CD4-positive, CD25-positive, alpha-beta regulatory T cell (primary cell): ENCODE measurements at regions not wholly inside any gene's neighbourhood (a gene's known extent, or its start where the extent isn't known, plus 50 kb on each side); places are given as distances from the start of the nearest gene placed in this dataset.
"Not testable (repeated sequence)": the region's sequence is repeated elsewhere in the genome, so short reads cannot be mapped to it uniquely, and the experiment has no call there.

Source experiments
- ATAC-seq, 2 donors: fragments of 150-1000 bp; cut with Tn5 transposase; one replicate each; pipeline ENCODE4 v1.10.0; 2021; ENCODE audit warnings: low read depth in 2 of 2, moderate number of reproducible peaks in 2 of 2, moderate library complexity in 1 of 2
- DNase-seq, 3 donors: peaks; one replicate each; pipeline versions ENCODE4 v3.0.0 to v3.0.0-alpha.2; 2012 to 2022; ENCODE audit warnings: mixed read lengths in 1 of 3
- H3K27ac ChIP-seq: one replicate; pipeline ENCODE4 v1.7.0; 2013; ENCODE audit warnings: mild to moderate bottlenecking, low read length; ENCODE audit not compliant: insufficient read depth, poor library complexity, severe bottlenecking
- H3K27me3 ChIP-seq: one replicate; pipeline ENCODE4 v1.7.0; 2013; ENCODE audit warnings: low read length; ENCODE audit not compliant: control insufficient read depth, insufficient read depth
- H3K36me3 ChIP-seq: one replicate; pipeline ENCODE4 v1.7.0; 2013; ENCODE audit warnings: mild to moderate bottlenecking, low read length, moderate library complexity; ENCODE audit not compliant: control insufficient read depth, insufficient read depth
- H3K4me1 ChIP-seq: 2 replicates; pipeline ENCODE4 v1.7.0; 2013; ENCODE audit warnings: mild to moderate bottlenecking, low read length; ENCODE audit not compliant: insufficient read depth, control insufficient read depth, poor library complexity, severe bottlenecking
- H3K4me3 ChIP-seq: one replicate; pipeline ENCODE4 v1.7.0; 2013; ENCODE audit warnings: low read depth, mild to moderate bottlenecking, low read length, moderate library complexity
- H3K9me3 ChIP-seq, 2 experiments: 1 replicate in 1 of 2; 2 replicates in 1 of 2; pipeline ENCODE4 v1.7.0; 2013; ENCODE audit warnings: low read length in 2 of 2, mild to moderate bottlenecking in 1 of 2, moderate library complexity in 1 of 2; ENCODE audit not compliant: control insufficient read depth in 2 of 2
- H3K27ac Mint-ChIP-seq, 3 donors: one replicate each; pipeline ENCODE4 v1.8.0; 2020 to 2022; ENCODE audit warnings: mild to moderate bottlenecking in 3 of 3, mixed read lengths in 3 of 3, moderate library complexity in 2 of 3
- H3K27me3 Mint-ChIP-seq: one replicate; pipeline ENCODE4 v1.8.0; 2022; ENCODE audit warnings: mild to moderate bottlenecking, mixed read lengths
- H3K36me3 Mint-ChIP-seq: one replicate; pipeline ENCODE4 v1.8.0; 2020; ENCODE audit warnings: mixed read lengths
- H3K4me1 Mint-ChIP-seq, 4 donors: one replicate each; pipeline ENCODE4 v1.8.0; 2020 to 2022; ENCODE audit warnings: mixed read lengths in 4 of 4, mild to moderate bottlenecking in 1 of 4
- H3K4me3 Mint-ChIP-seq, 4 donors: one replicate each; pipeline ENCODE4 v1.8.0; 2020 to 2022; ENCODE audit warnings: mild to moderate bottlenecking in 4 of 4, mixed read lengths in 4 of 4, moderate library complexity in 3 of 4
- H3K9me3 Mint-ChIP-seq, 7 donors: one replicate each; pipeline ENCODE4 v1.8.0; 2020 to 2022; ENCODE audit warnings: mixed read lengths in 7 of 7, mild to moderate bottlenecking in 3 of 7, moderate library complexity in 2 of 7

DNA sequence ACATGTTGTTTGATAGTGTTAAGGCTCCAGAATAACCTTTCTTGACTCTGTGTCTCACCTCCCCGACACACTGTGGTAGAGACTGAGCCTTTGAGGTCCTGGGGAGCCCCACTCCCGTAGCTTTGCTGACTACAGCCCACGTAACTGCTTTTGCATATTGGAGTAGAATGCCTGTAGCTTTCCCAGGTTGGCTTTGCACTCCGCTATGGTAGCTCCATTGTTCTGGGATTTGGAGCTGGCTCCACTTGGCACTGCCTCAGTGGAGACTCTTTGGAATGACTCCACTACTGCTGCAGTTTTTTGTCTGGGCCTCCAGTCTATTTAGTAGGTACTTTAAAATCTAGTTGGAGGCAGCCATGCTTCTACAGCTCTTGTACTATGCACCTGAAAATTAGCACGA is 56.2 kb upstream of the ANXA1 start:
- Histone ChIP-seq H3K27me3 (peaks cover 3% of the 10 kb centered on the region), H3K4me1 (no peaks in the 10 kb centered on the region), H3K27ac (no peak overlapping the region), H3K9me3 (no peaks in the 10 kb centered on the region), H3K36me3 (no peaks in the 10 kb centered on the region), H3K4me3 (no peak overlapping the region)
- Mint-ChIP-seq H3K9me3 (no peaks in the 10 kb centered on the region), H3K4me1 (peaks cover 0 to 3% (median 0%) of the 10 kb centered on the region in 4 donors), H3K27me3 (peaks cover 10% of the 10 kb centered on the region), H3K36me3 (no peaks in the 10 kb centered on the region), H3K4me3 (no peak overlapping the region), H3K27ac (no peak overlapping the region)
- DNase-seq (no peak), ATAC-seq (no peak)

DNA sequence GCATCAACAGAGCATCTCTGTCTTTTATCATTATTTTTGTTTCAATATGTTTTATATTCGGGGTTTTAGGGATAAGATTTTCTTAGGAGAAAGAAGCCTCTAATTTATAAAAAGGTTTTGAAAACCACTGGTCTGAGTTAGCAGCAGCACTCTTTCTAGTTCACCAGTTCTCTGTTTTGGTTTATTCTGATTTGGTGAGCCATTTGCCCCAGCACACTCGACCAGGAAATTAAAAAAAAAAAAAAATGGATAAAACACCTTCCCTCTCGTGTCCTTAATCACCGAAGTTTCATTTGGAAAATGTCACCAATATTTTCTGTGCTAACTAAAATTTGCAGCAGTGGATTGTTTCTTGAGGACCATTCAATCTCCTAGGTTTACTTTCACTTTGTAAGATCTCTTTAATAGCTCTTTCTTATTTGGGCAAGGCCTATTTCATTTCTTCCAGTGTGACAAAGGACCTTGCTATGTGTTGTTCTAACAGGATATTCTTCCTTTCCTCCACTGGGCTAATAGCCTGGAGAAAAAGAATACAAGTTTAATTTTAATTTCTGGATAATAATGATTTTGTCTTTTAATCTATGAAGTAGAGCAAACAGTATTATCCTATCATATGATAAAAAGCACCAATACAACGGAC is 57.8 kb upstream of the ANXA1 start:
- no peak for DNase-seq
- Mint-ChIP-seq H3K9me3 (no peaks in the 10 kb centered on the region), H3K36me3 (no peaks in the 10 kb centered on the region), H3K4me3 (peak overlapping the region in 1 of 4 donors; percentile 47), H3K4me1 (peaks cover 0 to 3% (median 0%) of the 10 kb centered on the region in 4 donors), H3K27ac (no peak overlapping the region), H3K27me3 (peaks cover 6% of the 10 kb centered on the region)
- H3K27me3 ChIP-seq: peaks cover 3% of the 10 kb centered on the region
- H3K27ac ChIP-seq: no peak overlapping the region
- H3K4me3 ChIP-seq: no peak overlapping the region
- H3K36me3 ChIP-seq: no peaks in the 10 kb centered on the region
- H3K4me1 ChIP-seq: no peaks in the 10 kb centered on the region
- no peak for ATAC-seq
- no peaks in the 10 kb centered on the region for H3K9me3 ChIP-seq

DNA sequence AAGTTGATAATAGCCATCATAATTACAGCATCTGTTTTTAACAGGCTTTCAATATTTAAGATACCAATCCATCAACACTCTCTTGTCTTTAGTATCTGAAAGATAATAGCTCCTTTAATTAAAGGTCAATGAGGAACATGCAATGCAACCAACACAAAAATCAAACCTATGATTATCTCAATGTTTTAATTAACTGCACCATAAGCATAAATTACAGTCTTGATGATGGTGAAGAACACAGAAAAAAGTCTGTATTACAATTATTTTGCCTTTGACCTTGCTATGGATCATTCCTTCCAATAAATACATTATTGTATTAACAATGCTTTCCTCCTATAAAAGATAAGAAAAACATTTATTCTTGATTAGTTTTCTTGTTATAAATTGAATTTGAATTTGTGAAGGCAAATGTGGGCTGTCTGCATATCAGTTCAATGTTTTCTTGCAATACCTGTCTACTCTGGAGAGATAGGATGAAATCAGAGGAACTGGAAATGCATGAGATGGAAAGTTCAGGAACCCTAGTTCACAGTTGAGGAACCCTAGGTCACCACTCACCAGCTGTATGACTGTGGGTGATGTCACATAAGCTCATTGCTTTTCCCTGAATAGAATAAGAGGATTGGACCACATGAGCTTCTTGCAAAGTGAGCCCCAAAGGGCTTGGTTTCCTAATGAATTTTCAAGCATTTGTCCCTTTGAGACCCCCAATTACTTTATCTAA is 58.5 kb upstream of the ANXA1 start:
- DNase-seq (no peak), ATAC-seq (no peak)
- Mint-ChIP-seq H3K4me1 (peaks cover 0 to 3% (median 0%) of the 10 kb centered on the region in 4 donors), H3K27me3 (peaks cover 6% of the 10 kb centered on the region), H3K9me3 (no peaks in the 10 kb centered on the region), H3K4me3 (no peak overlapping the region), H3K27ac (no peak overlapping the region), H3K36me3 (no peaks in the 10 kb centered on the region)
- no peak overlapping the region for H3K4me3 ChIP-seq
- H3K27me3 ChIP-seq: peaks cover 3% of the 10 kb centered on the region
- no peaks in the 10 kb centered on the region for H3K4me1 ChIP-seq
- no peak overlapping the region for H3K27ac ChIP-seq
- no peaks in the 10 kb centered on the region for H3K36me3 ChIP-seq
- no peaks in the 10 kb centered on the region for H3K9me3 ChIP-seq

DNA sequence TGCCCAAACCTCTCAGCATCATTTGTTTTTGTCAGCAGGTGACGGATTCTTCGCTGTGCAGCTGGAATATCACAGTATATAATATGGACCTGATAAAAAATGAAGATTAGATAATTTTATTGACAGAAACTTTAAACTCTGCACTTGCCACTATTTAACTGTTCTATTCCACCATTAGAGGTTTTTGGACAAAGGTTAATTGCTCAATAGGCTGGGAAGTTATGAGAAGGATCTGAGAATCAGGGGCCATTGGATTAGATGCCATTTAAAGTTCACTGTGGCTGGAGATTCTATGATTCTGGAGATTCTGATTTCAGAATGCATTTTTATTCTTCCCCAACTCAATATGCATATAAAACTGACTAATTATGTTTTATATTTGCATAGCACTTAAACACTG is 59.8 kb upstream of the ANXA1 start:
- H3K9me3 Mint-ChIP-seq: no peaks in the 10 kb centered on the region
- ATAC-seq (no peak), DNase-seq (no peak)
- no peak overlapping the region for H3K4me3 Mint-ChIP-seq
- peaks cover 0 to 3% (median 0%) of the 10 kb centered on the region in 4 donors for H3K4me1 Mint-ChIP-seq
- no peaks in the 10 kb centered on the region for H3K4me1 ChIP-seq
- peaks cover 3% of the 10 kb centered on the region for H3K27me3 ChIP-seq
- no peaks in the 10 kb centered on the region for H3K36me3 ChIP-seq
- H3K27me3 Mint-ChIP-seq: peaks cover 6% of the 10 kb centered on the region
- no peaks in the 10 kb centered on the region for H3K36me3 Mint-ChIP-seq
- no peak overlapping the region for H3K4me3 ChIP-seq
- H3K27ac ChIP-seq: no peak overlapping the region
- no peak overlapping the region for H3K27ac Mint-ChIP-seq
- no peaks in the 10 kb centered on the region for H3K9me3 ChIP-seq

DNA sequence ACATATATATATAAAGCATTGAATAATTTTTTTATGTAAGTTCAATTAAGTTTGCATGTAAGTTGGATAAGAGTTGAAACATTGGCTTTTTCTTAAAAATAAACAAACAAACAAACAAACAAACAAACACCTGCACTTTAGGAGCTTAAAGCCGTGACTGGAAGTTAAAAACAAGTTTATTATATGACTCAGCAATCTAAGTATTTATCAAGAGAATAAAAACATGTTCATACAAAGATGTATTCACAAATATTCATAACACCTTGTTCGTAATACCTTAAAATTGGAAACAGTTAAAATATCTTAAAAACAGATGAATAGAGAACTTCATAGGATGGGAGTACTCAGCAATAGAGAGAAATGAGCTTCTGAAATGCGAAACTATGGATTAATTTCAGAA is 61.5 kb upstream of the ANXA1 start:
- no peak overlapping the region for H3K27ac ChIP-seq
- no peaks in the 10 kb centered on the region for H3K4me1 ChIP-seq
- H3K4me3 Mint-ChIP-seq: no peak overlapping the region
- H3K27ac Mint-ChIP-seq: peak overlapping the region in 1 of 3 donors; percentile 71
- no peak for ATAC-seq
- peaks cover 4% of the 10 kb centered on the region for H3K27me3 ChIP-seq
- peaks cover 0 to 3% (median 0%) of the 10 kb centered on the region in 4 donors for H3K4me1 Mint-ChIP-seq
- H3K9me3 ChIP-seq: no peaks in the 10 kb centered on the region
- H3K36me3 Mint-ChIP-seq: no peaks in the 10 kb centered on the region
- no peak for DNase-seq
- no peak overlapping the region for H3K4me3 ChIP-seq
- H3K36me3 ChIP-seq: no peaks in the 10 kb centered on the region
- peaks cover 4% of the 10 kb centered on the region for H3K27me3 Mint-ChIP-seq
- H3K9me3 Mint-ChIP-seq: no peaks in the 10 kb centered on the region

DNA sequence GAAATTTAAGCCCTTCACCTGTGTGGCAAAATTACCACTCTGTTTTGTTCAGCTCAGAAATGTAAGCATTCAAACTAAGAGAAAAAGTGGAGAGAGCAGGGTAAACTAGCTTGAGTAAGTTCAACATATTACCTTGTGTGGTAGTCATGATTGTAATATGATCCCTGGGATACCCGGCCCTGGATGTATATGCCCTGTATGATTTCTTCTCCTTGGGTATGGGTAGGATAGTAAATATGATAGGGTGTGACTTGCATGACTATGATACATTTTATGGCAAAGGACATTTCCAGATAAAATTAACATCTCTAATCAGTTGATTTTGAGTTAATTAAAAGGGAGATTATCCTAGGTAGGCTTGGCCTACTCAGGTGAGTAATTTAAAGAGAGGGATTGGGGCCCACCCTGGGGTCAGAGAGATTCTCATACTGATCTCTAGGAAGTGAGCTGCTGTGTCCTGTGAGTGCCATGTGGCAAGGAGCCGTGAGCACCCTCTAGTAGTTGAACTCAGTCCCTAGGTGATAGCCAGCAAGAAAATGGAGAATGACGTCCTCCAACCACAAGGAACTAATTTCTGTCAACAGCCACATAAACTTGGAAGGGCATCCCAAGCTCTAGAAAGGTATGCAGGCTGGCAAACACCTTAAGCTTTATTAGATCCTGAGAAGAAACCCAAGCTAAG is 62.2 kb upstream of the ANXA1 start:
- Histone ChIP-seq H3K27ac (no peak overlapping the region), H3K36me3 (no peaks in the 10 kb centered on the region), H3K9me3 (no peaks in the 10 kb centered on the region), H3K4me1 (no peaks in the 10 kb centered on the region), H3K4me3 (no peak overlapping the region), H3K27me3 (peaks cover 4% of the 10 kb centered on the region)
- ATAC-seq: no peak
- Mint-ChIP-seq H3K9me3 (no peaks in the 10 kb centered on the region), H3K4me1 (peaks cover 0 to 3% (median 0%) of the 10 kb centered on the region in 4 donors), H3K36me3 (no peaks in the 10 kb centered on the region), H3K27ac (no peak overlapping the region), H3K27me3 (peaks cover 5% of the 10 kb centered on the region), H3K4me3 (no peak overlapping the region)
- DNase-seq: no peak

DNA sequence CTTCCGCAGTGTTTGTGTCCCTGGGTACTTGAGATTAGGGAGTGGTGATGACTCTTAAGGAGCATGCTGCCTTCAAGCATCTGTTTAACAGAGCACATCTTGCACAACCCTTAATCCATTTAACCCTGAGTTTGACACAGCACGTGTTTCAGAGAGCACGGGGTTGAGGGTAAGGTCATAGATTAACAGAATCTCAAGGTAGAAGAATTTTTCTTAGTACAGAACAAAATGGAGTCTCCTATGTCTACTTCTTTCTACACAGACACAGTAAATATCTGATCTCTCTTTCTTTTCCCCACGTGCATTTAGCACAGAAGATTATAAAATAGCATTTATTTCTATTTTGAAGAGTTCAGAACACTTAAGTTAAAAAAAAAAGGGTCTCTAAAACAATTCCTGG is 63.8 kb upstream of the ANXA1 start:
- not testable (repeated sequence) for H3K27me3 ChIP-seq, H3K4me3 Mint-ChIP-seq, H3K9me3 Mint-ChIP-seq, DNase-seq, H3K4me1 Mint-ChIP-seq, H3K9me3 ChIP-seq, H3K27ac Mint-ChIP-seq, H3K27me3 Mint-ChIP-seq, H3K27ac ChIP-seq, ATAC-seq, H3K4me3 ChIP-seq, H3K36me3 ChIP-seq, H3K36me3 Mint-ChIP-seq, H3K4me1 ChIP-seq
